Caco-2 (cell line): ENCODE measurements at regions not wholly inside any gene's neighbourhood (a gene's known extent, or its start where the extent isn't known, plus 50 kb on each side); places are given as distances from the start of the nearest gene placed in this dataset.
A peak's percentile ranks its signal among the peaks of the same experiment; 100 is the strongest.
"Not testable (repeated sequence)": the region's sequence is repeated elsewhere in the genome, so short reads cannot be mapped to it uniquely, and the experiment has no call there.

ENCODE experiments used
- BruUV-seq: library from RNA; stranded (reverse); fragments of 400-500 nt; replicated peaks from 2 replicates; lab custom pipeline; 2021; lab: Mats Ljungman, UMichigan
- CTCF ChIA-PET: fragments of 300-600 bp; sonication (Branson Sonifier 250); formaldehyde crosslinking; loops from one replicate; lab custom pipeline; 2022; ENCODE audit warnings: antibody characterized with exemption; lab: Charles Lee
- POLR2A ChIA-PET: fragments of 300-600 bp; sonication (Branson Sonifier 250); formaldehyde crosslinking; loops from one replicate; lab custom pipeline; 2022; ENCODE audit warnings: antibody characterized with exemption; lab: Charles Lee
- DNase-seq, 2 experiments: peaks; one replicate each; pipeline versions ENCODE4 v3.0.0 to v3.0.0-alpha.2; 2020 to 2022
- H3K27me3 ChIP-seq: replicated peaks from 2 replicates; pipeline ENCODE4 v1.6.0; 2011; ENCODE audit warnings: low read length; ENCODE audit not compliant: control insufficient read depth, insufficient read depth
- H3K36me3 ChIP-seq: 2 replicates; pipeline ENCODE4 v1.5.1; 2011; ENCODE audit warnings: low read length; ENCODE audit not compliant: control insufficient read depth, insufficient read depth
- H3K4me1 ChIP-seq: fragments of 250-450 bp; sonication (Bioruptor Pico); 2 replicates; pipeline ENCODE4 v1.5.1; 2020; ENCODE audit warnings: mild to moderate bottlenecking
- H3K4me3 ChIP-seq: 2 replicates; pipeline ENCODE4 v1.5.1; 2011; ENCODE audit warnings: low read depth, mild to moderate bottlenecking, control low read depth, low read length
- H3K9me3 ChIP-seq: fragments of 250-450 bp; sonication (Bioruptor Pico); 2 replicates; pipeline ENCODE4 v1.5.1; 2020; ENCODE audit warnings: mild to moderate bottlenecking, moderate library complexity
- H3K27ac Mint-ChIP-seq: one replicate; pipeline ENCODE4 v1.8.0; 2022; ENCODE audit warnings: mixed read lengths; ENCODE audit not compliant: unreplicated experiment
- H3K27me3 Mint-ChIP-seq: one replicate; pipeline ENCODE4 v1.8.0; 2022; ENCODE audit warnings: mixed read lengths; ENCODE audit not compliant: insufficient read depth, unreplicated experiment
- H3K36me3 Mint-ChIP-seq: one replicate; pipeline ENCODE4 v1.8.0; 2022; ENCODE audit warnings: mild to moderate bottlenecking, mixed read lengths; ENCODE audit not compliant: insufficient read depth, unreplicated experiment
- H3K4me1 Mint-ChIP-seq: one replicate; pipeline ENCODE4 v1.8.0; 2022; ENCODE audit warnings: low read depth, mixed read lengths; ENCODE audit not compliant: unreplicated experiment
- H3K4me3 Mint-ChIP-seq: one replicate; pipeline ENCODE4 v1.8.0; 2022; ENCODE audit warnings: mild to moderate bottlenecking, moderate library complexity, mixed read lengths; ENCODE audit not compliant: unreplicated experiment
- H3K9me3 Mint-ChIP-seq: one replicate; pipeline ENCODE4 v1.8.0; 2022; ENCODE audit warnings: mixed read lengths; ENCODE audit not compliant: unreplicated experiment
- CTCF ChIP-seq, 2 experiments: fragments of 200-600 bp in 1 of 2; IDR thresholded peaks; 1 replicate in 1 of 2; 2 replicates in 1 of 2; pipeline versions ENCODE4 v1.5.1 to v1.8.0; 2011 to 2022; ENCODE audit warnings: antibody characterized with exemption in 1 of 2, control low read depth in 1 of 2, inconsistent platforms in 1 of 2, low read depth in 1 of 2, low read length in 1 of 2, mild to moderate bottlenecking in 1 of 2, moderate library complexity in 1 of 2; ENCODE audit not compliant: insufficient read depth in 1 of 2, severe bottlenecking in 1 of 2, unreplicated experiment in 1 of 2
- intact Hi-C: fragments of 100-400 bp; cut with micrococcal nuclease; formaldehyde crosslinking; loops from one replicate; pipeline ENCODE4 v1.10.0; 2022; ENCODE audit not compliant: unreplicated experiment

GRCh38 chr2:18267501-18267900, 293.0 kb downstream of the RDH14 start:
- Histone ChIP-seq H3K9me3 (0 out of 2 replicates have a peak, but pooled peaks cover 4% of the 10 kb centered on the region), H3K4me1 (no peaks in the 10 kb centered on the region), H3K4me3 (no peak overlapping the region), H3K36me3 (no peaks in the 10 kb centered on the region), H3K27me3 (no peaks in the 10 kb centered on the region)
- intact Hi-C loops = no loop called here
- H3K4me1 Mint-ChIP-seq = no peaks in the 10 kb centered on the region
- no peaks in the 10 kb centered on the region for H3K9me3 Mint-ChIP-seq
- POLR2A ChIA-PET = no interaction called here
- no peak for DNase-seq
- no peak for TF ChIP-seq CTCF (IDR thresholded peaks at IDR 0.05; ENCODE audit: insufficient read depth in 1 of 2, low read depth in 1 of 2, low read length in 1 of 2, severe bottlenecking in 1 of 2, unreplicated experiment in 1 of 2)
- no peak overlapping the region for H3K27ac Mint-ChIP-seq
- BruUV-seq = no TSS peak
- no peaks in the 10 kb centered on the region for H3K27me3 Mint-ChIP-seq
- CTCF ChIA-PET = no interaction called here
- H3K36me3 Mint-ChIP-seq = no peaks in the 10 kb centered on the region
- no peak overlapping the region for H3K4me3 Mint-ChIP-seq

- H3K4me1 Mint-ChIP-seq, CTCF ChIA-PET, H3K4me3 ChIP-seq, H3K36me3 ChIP-seq, BruUV-seq, H3K27me3 ChIP-seq, intact Hi-C loops, H3K9me3 Mint-ChIP-seq, H3K36me3 Mint-ChIP-seq, POLR2A ChIA-PET, H3K9me3 ChIP-seq, DNase-seq, H3K4me3 Mint-ChIP-seq, H3K27ac Mint-ChIP-seq, H3K27me3 Mint-ChIP-seq, H3K4me1 ChIP-seq: not testable (repeated sequence)
Measured at GRCh38 chr2:18266699-18267098, 293.8 kb downstream of the RDH14 start.

DNA sequence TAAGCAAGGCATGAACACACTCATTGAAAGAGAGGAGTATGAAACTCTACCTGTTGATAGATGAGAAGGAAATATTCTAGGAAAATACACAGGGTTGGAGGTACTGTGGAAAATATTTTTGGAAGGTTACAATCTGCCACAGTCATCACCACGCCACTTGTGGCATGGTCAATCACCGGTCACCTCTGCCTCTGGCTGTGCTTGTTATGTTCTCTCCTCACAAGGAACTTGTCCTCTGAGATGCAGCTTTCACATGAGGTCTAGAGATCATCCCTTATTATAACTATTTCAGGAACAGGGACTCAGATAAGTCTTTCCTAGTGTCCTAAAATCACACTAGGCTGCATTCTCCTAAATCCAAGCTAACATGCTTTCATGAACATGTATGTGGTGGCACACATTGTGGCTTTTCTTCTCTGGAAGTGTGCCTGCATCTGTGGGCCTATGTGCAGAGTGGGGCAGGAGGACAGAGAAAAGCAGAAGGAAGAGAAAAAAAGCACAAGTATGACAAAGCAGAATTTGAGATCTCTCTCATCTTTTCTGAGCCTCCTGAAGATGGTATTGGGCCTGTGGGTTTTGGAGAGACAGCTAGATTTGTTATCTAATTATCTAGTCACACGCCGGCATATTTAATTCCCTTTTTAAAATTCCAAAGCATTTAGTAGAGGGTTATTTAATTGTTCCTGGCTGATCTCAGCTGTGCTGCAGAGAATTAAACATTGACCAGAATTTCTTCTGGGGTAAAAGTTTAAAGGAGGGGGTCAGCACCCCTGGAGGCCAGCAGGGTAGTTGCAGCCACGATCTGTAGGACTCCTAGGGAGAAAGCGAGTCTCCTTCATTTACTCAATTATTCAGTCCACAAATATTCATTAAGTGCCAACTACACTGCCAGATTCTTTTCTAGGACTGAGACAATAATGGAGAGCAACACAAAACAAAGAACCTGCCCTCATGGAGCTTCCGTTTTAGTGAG, 294.6 kb downstream of the RDH14 start:
- no peaks in the 10 kb centered on the region for H3K4me1 Mint-ChIP-seq
- Histone ChIP-seq H3K4me3 (no peak overlapping the region), H3K36me3 (no peaks in the 10 kb centered on the region), H3K27me3 (no peaks in the 10 kb centered on the region), H3K9me3 (0 out of 2 replicates have a peak, but pooled peaks cover 4% of the 10 kb centered on the region), H3K4me1 (no peaks in the 10 kb centered on the region)
- no peaks in the 10 kb centered on the region for H3K36me3 Mint-ChIP-seq
- POLR2A ChIA-PET = no interaction called here
- BruUV-seq = no TSS peak
- TF ChIP-seq CTCF (IDR thresholded peaks at IDR 0.05; ENCODE audit: insufficient read depth in 1 of 2, low read depth in 1 of 2, low read length in 1 of 2, severe bottlenecking in 1 of 2, unreplicated experiment in 1 of 2) = peak; percentile 21 to 40
- no peak for DNase-seq
- intact Hi-C loops = no loop called here
- H3K27me3 Mint-ChIP-seq = no peaks in the 10 kb centered on the region
- no peak overlapping the region for H3K27ac Mint-ChIP-seq
- H3K9me3 Mint-ChIP-seq = no peaks in the 10 kb centered on the region
- CTCF ChIA-PET = no interaction called here
- no peak overlapping the region for H3K4me3 Mint-ChIP-seq
